Activated naive CD8-positive, alpha-beta T cell treated with anti-CD3 and anti-CD28 coated beads for 36 hours (primary cell): ENCODE measurements at regions not wholly inside any gene's neighbourhood (a gene's known extent, or its start where the extent isn't known, plus 50 kb on each side); places are given as distances from the start of the nearest gene placed in this dataset.

Source experiments
- DNase-seq: peaks from one replicate; pipeline ENCODE4 v3.0.0; 2021
- H3K27ac Mint-ChIP-seq: one replicate; pipeline ENCODE4 v1.8.0; 2022; ENCODE audit warnings: mild to moderate bottlenecking, moderate library complexity, mixed read lengths
- H3K27me3 Mint-ChIP-seq: one replicate; pipeline ENCODE4 v1.8.0; 2022; ENCODE audit warnings: mild to moderate bottlenecking, mixed read lengths
- H3K36me3 Mint-ChIP-seq: one replicate; pipeline ENCODE4 v1.8.0; 2021; ENCODE audit warnings: mild to moderate bottlenecking, mixed read lengths
- H3K4me1 Mint-ChIP-seq: one replicate; pipeline ENCODE4 v1.8.0; 2021; ENCODE audit warnings: mixed read lengths
- H3K4me3 Mint-ChIP-seq: one replicate; pipeline ENCODE4 v1.8.0; 2022; ENCODE audit warnings: mild to moderate bottlenecking, moderate library complexity, mixed read lengths
- H3K9me3 Mint-ChIP-seq: one replicate; pipeline ENCODE4 v1.8.0; 2022; ENCODE audit warnings: mixed read lengths

DNA sequence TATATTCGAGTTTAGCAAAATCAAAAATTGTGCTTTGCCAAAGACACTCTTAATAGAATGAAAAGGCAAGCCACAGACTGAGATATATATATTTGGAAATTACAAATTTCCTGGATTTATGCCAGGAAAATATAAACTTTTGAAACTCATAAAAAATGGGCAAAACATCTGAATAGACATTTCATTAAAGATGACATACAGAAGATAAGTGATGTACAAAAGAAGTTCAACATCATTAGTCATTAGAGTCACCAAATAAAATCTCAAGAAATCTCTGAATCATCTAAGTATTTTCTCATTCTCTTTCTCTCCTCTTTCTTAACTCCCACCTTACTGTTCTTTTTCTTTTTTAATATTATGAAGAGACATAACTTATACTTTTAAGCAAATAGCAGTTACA is 921.1 kb downstream of the DSC3 start:
- no peaks in the 10 kb centered on the region for H3K4me1 Mint-ChIP-seq
- peaks cover 7% of the 10 kb centered on the region for H3K9me3 Mint-ChIP-seq
- no peak overlapping the region for H3K4me3 Mint-ChIP-seq
- DNase-seq: no peak
- H3K36me3 Mint-ChIP-seq: no peaks in the 10 kb centered on the region
- H3K27me3 Mint-ChIP-seq: no peaks in the 10 kb centered on the region
- no peak overlapping the region for H3K27ac Mint-ChIP-seq

DNA sequence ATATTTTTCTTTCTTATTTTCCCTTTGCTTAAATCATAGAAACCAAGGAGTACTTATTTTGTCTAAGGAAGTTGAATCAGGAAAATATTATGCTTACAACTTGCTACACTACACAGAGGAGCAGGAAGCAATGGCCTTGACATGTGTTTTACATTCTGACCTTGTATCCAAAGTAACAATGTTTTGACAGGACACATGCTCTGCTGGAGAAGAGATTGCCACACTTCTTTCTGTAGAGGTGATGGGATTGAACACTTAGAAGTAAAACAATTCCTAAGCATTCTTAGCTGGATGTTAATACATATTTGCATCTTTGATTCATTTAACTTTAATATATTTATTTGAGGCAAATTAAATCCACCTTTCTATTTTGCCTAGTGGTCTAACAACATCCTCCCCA is 929.1 kb downstream of the DSC3 start:
- Mint-ChIP-seq H3K9me3 (no peaks in the 10 kb centered on the region), H3K27ac (no peak overlapping the region), H3K4me3 (no peak overlapping the region), H3K36me3 (no peaks in the 10 kb centered on the region), H3K4me1 (no peaks in the 10 kb centered on the region), H3K27me3 (no peaks in the 10 kb centered on the region)
- no peak for DNase-seq

DNA sequence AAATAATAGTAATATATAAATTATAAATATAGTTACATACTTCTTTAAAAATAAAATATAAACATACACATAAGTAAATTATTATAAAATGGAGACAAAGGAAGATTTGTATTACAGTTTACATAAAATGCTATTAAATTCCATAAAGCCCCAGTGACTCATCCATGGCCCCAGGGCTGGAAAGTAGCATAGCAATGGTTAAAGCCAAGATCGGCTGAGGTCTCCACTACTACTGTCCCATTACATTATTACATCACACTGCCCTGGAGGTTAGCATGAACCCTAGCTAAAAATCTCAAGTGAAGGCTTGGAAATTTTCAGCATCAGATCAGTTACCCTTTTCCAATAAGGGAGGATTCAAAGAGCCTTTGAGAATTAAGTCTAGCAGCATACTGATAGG is 936.2 kb downstream of the DSC3 start:
- Mint-ChIP-seq H3K36me3 (no peaks in the 10 kb centered on the region), H3K27me3 (no peaks in the 10 kb centered on the region), H3K9me3 (no peaks in the 10 kb centered on the region), H3K27ac (no peak overlapping the region), H3K4me1 (no peaks in the 10 kb centered on the region), H3K4me3 (no peak overlapping the region)
- no peak for DNase-seq

DNA sequence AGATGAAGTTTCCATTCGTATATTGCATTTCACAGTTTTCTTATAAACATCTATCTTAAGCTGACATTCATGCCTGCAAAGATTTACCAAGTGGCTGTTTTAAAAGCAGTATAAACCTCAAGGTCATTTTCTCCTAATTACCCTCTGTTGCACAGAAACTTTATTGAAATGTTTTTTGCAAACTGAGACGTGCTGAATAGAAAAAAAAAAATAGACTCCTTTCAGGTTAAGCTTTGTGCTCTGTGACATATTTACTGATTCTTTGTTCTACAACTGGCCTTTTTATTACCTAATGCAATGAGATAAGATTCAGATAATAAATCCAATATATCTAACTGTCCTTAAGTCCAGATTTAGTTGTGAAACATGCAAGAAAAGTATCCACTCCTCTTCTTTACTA is 938.7 kb downstream of the DSC3 start:
- H3K36me3 Mint-ChIP-seq: no peaks in the 10 kb centered on the region
- no peaks in the 10 kb centered on the region for H3K9me3 Mint-ChIP-seq
- H3K27me3 Mint-ChIP-seq: no peaks in the 10 kb centered on the region
- no peak for DNase-seq
- H3K27ac Mint-ChIP-seq: no peak overlapping the region
- no peaks in the 10 kb centered on the region for H3K4me1 Mint-ChIP-seq
- H3K4me3 Mint-ChIP-seq: no peak overlapping the region

DNA sequence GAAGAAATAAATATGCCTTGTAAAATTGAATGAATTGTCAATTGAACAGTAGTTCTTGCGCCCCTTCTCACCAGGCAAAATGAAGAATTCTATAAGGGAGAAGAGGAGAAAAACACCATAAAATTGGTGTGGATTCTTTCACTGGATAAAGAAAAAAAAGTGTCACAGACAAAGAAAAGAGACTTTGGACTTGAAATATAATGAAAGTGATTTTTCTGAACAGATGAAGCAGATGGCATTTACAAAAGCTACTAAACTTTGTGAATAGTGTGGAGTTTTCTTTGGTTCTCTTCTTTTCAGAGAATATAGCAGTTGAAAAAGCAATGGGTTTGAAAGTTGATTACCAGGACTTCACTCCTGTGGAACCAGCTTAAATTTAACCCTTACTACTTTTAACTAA is 945.7 kb downstream of the DSC3 start:
- Mint-ChIP-seq H3K4me3 (no peak overlapping the region), H3K27me3 (no peaks in the 10 kb centered on the region)

DNA sequence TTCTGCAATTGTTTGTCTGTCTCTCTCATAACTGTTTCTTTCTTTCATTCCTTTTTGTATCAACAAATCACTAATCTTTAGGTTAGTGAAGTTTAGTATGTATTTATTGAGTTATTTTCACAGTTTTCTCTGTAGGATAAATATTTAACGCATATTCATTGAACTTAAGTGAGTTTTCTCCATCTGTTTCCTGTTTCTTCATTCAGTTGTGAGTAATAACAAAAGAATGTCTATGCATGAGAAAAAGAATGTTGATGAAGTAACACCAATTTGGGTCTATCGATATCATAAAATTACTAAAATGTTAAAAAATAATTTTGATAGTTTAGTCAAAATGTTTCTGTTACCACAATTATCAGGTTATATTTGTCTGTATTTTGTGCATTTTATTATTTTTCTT is 948.0 kb downstream of the DSC3 start:
- Mint-ChIP-seq H3K4me3 (no peak overlapping the region), H3K27me3 (no peaks in the 10 kb centered on the region), H3K36me3 (no peaks in the 10 kb centered on the region), H3K27ac (no peak overlapping the region), H3K9me3 (peaks cover 3% of the 10 kb centered on the region), H3K4me1 (no peaks in the 10 kb centered on the region)
- DNase-seq: no peak

More for the DNA sequence above, 945.7 kb downstream of the DSC3 start:
- Mint-ChIP-seq H3K36me3 (no peaks in the 10 kb centered on the region), H3K27ac (no peak overlapping the region), H3K4me1 (no peaks in the 10 kb centered on the region), H3K9me3 (peaks cover 3% of the 10 kb centered on the region)
- no peak for DNase-seq

DNA sequence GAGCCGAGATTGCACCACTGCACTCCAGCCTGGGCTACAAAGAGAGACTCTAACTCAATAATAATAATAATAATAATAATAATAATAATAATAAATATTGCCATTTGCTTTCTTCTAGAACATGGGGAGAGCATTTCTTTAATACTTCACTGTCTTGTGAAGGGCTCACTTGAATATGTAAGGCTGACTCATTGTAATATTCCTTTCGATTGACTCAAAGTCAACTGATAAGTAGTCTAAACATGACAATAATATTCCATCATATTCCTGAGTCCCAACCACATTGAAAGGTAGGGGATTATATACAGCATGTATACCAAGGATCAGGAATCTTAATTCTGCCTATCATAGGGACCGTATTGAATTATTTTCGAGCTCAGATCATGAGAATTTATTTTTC is 949.2 kb downstream of the DSC3 start:
- Mint-ChIP-seq H3K27ac (no peak overlapping the region), H3K9me3 (peaks cover 3% of the 10 kb centered on the region), H3K4me3 (no peak overlapping the region), H3K27me3 (no peaks in the 10 kb centered on the region), H3K36me3 (no peaks in the 10 kb centered on the region), H3K4me1 (no peaks in the 10 kb centered on the region)
- DNase-seq: no peak

DNA sequence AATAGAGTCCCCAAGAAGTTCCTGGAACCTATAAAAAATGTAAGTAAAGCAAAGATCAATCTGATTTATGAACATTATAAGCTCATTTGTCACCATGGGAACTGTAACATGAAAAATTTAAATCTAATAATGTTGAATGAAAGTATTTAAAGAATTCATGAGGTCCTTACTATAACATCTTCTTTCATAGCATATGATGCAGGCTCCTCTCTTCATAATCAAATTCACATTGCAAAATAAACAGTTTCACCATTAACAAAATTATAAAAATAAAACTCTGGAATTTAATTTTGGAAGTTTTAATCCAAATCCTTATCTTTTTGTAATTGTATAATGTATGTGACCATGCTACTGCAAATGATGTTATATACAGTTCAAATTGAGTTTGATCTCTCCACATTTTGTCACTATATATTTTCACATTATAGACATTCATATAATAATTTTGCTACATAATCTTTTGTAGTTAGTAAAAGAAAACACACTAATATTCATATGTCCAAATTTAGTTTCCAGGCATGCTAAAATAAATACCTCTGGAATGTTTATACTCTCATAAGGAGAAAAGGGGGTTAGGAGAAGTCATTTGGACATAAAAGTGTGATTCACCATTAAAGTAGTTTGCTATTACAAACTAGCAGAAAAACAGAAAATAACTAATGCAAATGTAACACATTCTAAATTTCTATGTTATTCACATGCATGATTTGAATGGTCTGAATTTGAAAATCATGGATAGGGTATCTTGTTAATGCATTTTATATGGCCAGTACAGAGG is 954.1 kb downstream of the DSC3 start:
- Mint-ChIP-seq H3K4me1 (no peaks in the 10 kb centered on the region), H3K4me3 (no peak overlapping the region), H3K36me3 (no peaks in the 10 kb centered on the region), H3K27ac (no peak overlapping the region), H3K9me3 (no peaks in the 10 kb centered on the region), H3K27me3 (no peaks in the 10 kb centered on the region)
- no peak for DNase-seq

DNA sequence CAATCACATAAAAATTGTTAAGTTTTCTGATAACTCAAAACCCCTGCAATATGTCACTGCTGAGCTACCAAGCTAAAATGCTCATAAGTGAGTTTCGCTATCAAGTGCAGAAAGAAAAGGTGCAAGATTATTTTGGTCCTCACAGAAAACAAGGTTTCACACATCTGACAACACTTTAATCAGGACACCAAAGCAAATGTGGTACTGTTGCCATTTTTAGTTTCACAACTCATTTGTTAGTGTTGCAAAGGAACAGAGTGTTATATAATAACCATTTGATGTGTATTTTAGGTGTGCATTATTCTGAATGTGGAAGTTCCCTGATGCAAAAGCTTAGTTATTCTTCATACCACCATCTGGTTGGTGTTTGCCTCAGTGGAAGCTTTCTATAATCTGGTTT is 956.2 kb downstream of the DSC3 start:
- H3K4me3 Mint-ChIP-seq: no peak overlapping the region
- no peaks in the 10 kb centered on the region for H3K36me3 Mint-ChIP-seq
- peaks cover 3% of the 10 kb centered on the region for H3K9me3 Mint-ChIP-seq
- DNase-seq: no peak
- H3K27me3 Mint-ChIP-seq: no peaks in the 10 kb centered on the region
- H3K4me1 Mint-ChIP-seq: no peaks in the 10 kb centered on the region
- H3K27ac Mint-ChIP-seq: no peak overlapping the region

DNA sequence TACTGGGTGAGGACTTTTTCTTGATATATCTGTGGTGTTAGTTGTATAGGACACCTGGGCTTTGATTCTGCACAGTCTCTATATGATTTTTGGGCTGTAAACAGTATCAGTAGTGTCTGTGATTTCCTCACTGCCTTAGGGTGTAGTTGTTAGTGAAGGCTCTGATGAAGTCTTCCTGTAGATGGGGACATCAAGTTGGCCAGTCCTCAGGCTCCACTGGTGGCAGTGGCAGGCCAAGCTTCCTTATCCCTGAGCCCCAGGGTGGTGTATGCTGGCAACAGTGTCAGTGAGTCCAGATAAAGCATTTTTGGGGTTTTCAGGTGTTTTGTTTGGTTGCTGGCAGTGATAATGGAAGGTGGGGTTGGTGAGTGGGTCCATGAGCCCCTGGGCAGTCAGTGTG is 961.4 kb downstream of the DSC3 start:
- peaks cover 15% of the 10 kb centered on the region for H3K9me3 Mint-ChIP-seq
- no peaks in the 10 kb centered on the region for H3K36me3 Mint-ChIP-seq
- H3K27ac Mint-ChIP-seq: no peak overlapping the region
- H3K27me3 Mint-ChIP-seq: no peaks in the 10 kb centered on the region
- DNase-seq: no peak
- no peak overlapping the region for H3K4me3 Mint-ChIP-seq
- H3K4me1 Mint-ChIP-seq: no peaks in the 10 kb centered on the region

DNA sequence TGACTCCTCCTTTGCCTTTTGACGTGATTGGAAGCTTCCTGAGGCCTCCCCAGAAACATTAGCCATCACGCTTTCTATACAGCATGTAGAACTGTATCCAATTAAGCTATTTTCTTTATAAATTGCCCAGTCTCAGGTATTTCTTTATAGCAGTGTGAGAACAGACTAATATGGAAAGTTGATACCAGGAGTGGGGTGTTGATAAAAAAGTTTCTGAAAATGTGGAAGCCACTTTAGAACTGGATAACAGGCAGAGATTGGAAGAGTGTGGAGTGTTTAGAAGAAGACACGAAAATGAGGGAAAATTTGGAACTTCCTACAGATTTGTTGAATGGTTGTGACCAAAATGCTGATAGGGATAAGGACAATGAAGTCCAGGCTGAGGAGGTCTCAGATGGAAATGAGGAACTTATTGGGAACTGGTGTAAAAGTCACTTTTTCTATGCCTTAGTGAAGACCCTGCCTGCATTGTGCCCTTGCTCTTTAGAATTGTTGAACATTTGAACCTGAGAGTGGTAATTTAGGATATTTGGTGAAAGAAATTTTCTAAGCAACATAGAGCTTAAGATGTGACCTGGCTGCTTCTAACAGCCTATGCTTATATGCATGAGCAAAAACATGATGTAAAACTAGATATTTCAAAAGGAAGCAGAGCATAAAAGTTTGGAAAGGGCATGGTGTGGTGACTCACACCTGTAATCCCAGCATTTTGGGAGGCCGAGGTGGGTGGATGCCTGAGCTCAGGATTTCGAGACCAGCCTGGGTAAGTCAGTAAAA is 969.7 kb downstream of the DSC3 start:
- H3K27me3 Mint-ChIP-seq: no peaks in the 10 kb centered on the region
- H3K36me3 Mint-ChIP-seq: no peaks in the 10 kb centered on the region
- no peak for DNase-seq
- H3K4me1 Mint-ChIP-seq: no peaks in the 10 kb centered on the region
- H3K27ac Mint-ChIP-seq: no peak overlapping the region
- peaks cover 21% of the 10 kb centered on the region for H3K9me3 Mint-ChIP-seq
- H3K4me3 Mint-ChIP-seq: no peak overlapping the region

DNA sequence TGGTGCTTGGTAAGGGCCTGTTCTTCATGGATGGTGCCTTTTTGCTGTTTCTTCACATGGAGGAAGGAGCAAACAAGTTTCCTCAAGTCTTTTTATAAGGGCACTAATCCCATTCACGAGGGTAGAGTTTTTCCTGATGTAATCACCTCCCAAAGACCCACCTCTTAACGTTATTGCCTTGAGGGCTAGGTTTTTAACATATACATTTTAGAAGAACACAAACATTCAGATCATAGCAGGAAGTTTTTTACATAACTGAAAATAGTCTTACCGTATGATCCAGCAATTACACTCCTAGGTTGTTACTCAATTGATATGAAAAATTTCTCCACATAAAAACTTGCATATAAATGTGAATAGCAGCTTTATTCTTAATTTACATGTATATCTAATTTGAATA is 976.3 kb downstream of the DSC3 start:
- no peak overlapping the region for H3K27ac Mint-ChIP-seq
- DNase-seq: no peak
- H3K27me3 Mint-ChIP-seq: no peaks in the 10 kb centered on the region
- H3K4me3 Mint-ChIP-seq: no peak overlapping the region
- no peaks in the 10 kb centered on the region for H3K36me3 Mint-ChIP-seq
- H3K4me1 Mint-ChIP-seq: no peaks in the 10 kb centered on the region
- peaks cover 15% of the 10 kb centered on the region for H3K9me3 Mint-ChIP-seq

DNA sequence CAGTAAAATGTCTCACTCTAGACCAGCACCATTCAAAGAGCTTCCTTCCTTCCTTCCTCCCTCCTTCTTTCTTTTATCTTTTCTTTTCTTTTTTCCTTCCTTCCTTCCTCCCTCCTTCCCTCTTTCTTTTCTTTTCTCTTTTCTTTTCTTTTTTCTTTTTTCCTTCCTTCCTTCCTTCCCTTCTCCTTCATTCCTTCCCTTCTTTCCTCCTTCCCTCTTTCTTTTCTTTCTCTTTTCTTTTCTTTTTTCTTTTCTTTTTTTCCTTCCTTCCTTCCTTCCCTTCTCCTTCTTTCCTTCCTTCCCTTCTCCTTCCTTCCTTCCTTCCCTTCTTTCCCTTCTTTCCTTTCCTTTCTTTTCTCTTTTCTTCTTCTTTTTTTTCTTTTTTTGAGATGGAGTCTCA is 985.1 kb downstream of the DSC3 start:
- no peaks in the 10 kb centered on the region for H3K4me1 Mint-ChIP-seq
- DNase-seq: no peak
- no peak overlapping the region for H3K27ac Mint-ChIP-seq
- no peaks in the 10 kb centered on the region for H3K36me3 Mint-ChIP-seq
- no peak overlapping the region for H3K4me3 Mint-ChIP-seq
- H3K27me3 Mint-ChIP-seq: no peaks in the 10 kb centered on the region
- peaks cover 15% of the 10 kb centered on the region for H3K9me3 Mint-ChIP-seq

DNA sequence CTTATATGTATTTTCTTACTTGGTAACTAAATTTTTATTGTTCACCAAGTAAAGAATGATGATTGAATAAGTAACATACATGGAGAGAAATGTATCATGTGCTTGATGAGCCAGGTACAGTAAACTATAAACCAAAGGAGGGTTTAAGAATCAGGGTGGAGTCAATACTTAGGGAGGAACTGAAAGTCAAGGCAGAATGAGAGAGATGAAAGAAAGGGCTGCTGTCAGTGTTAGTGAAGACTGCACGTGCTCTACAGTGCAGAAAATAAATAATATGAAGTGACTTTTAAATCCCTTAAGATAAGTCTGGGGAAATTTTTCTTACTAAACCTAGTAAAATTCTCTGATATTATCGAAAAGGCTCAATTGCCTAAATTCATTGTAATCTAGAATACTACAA is 986.0 kb downstream of the DSC3 start:
- Mint-ChIP-seq H3K4me1 (no peaks in the 10 kb centered on the region), H3K27ac (no peak overlapping the region), H3K36me3 (no peaks in the 10 kb centered on the region), H3K27me3 (no peaks in the 10 kb centered on the region), H3K4me3 (no peak overlapping the region), H3K9me3 (peaks cover 14% of the 10 kb centered on the region)
- no peak for DNase-seq

DNA sequence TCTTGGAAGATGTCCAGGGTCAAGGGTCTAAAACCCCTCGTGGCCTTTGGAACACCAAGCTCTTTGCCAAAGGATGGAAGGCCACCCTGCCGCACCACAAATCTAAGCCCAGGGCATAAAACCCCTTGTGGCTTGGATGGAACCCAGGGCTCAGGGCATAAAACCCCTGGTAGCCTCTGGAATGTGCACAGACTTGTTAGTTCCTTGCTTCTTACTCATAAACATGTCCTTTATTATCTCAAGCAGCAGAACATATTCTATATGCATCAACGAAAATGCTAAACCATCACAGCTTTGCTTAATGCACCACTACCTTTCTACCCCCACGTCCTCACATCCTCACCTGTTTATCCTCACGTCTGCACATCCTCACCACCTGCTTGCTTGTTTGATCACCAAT is 998.0 kb downstream of the DSC3 start:
- no peak overlapping the region for H3K27ac Mint-ChIP-seq
- no peaks in the 10 kb centered on the region for H3K27me3 Mint-ChIP-seq
- H3K4me3 Mint-ChIP-seq: no peak overlapping the region
- DNase-seq: no peak
- H3K9me3 Mint-ChIP-seq: peaks cover 1% of the 10 kb centered on the region
- H3K36me3 Mint-ChIP-seq: no peaks in the 10 kb centered on the region
- no peaks in the 10 kb centered on the region for H3K4me1 Mint-ChIP-seq

DNA sequence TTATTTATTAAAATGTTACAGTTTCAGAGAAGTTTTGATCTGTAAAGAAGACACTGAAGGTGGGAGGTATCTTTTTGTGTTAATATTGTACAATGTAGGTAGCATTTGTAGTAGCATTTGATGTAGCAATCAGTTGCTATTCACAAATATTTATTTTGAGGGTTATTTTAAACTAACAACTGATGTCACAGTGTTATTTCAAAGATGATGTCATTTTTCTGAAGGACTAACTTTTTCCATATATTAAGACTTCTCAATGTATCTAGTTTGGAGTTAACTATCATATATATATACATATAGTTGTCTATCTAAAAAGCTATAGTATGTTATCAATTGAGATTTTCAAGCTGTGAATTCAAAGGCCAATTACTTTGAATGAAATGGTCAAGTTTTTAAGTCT is 1003.3 kb downstream of the DSC3 start:
- Mint-ChIP-seq H3K27ac (no peak overlapping the region), H3K9me3 (peaks cover 2% of the 10 kb centered on the region), H3K27me3 (no peaks in the 10 kb centered on the region), H3K36me3 (no peaks in the 10 kb centered on the region), H3K4me1 (no peaks in the 10 kb centered on the region), H3K4me3 (no peak overlapping the region)
- DNase-seq: no peak
